HUES6 (cell line): ENCODE measurements at regions not wholly inside any gene's neighbourhood (a gene's known extent, or its start where the extent isn't known, plus 50 kb on each side); places are given as distances from the start of the nearest gene placed in this dataset.
"Not testable (repeated sequence)": the region's sequence is repeated elsewhere in the genome, so short reads cannot be mapped to it uniquely, and the experiment has no call there.

Source experiments
- H3K27ac ChIP-seq: 2 replicates; pipeline ENCODE4 v1.7.0; 2013; ENCODE audit warnings: low read depth, mild to moderate bottlenecking, low read length, inconsistent platforms
- H3K27me3 ChIP-seq: 2 replicates; pipeline ENCODE4 v1.6.1; 2013; ENCODE audit warnings: low read length; ENCODE audit not compliant: control insufficient read depth, insufficient read depth
- H3K36me3 ChIP-seq: 2 replicates; pipeline ENCODE4 v1.6.1; 2013; ENCODE audit warnings: low read length; ENCODE audit not compliant: control insufficient read depth, insufficient read depth
- H3K4me1 ChIP-seq: 2 replicates; pipeline ENCODE4 v1.6.1; 2013; ENCODE audit warnings: low read length; ENCODE audit not compliant: control insufficient read depth, insufficient read depth
- H3K4me3 ChIP-seq: 2 replicates; pipeline ENCODE4 v1.5.1; 2013; ENCODE audit warnings: low read depth, low read length
- H3K9ac ChIP-seq: one replicate; pipeline ENCODE4 v1.6.1; 2013; ENCODE audit warnings: mild to moderate bottlenecking, low read length
- H3K9me3 ChIP-seq: 2 replicates; pipeline ENCODE4 v1.6.1; 2013; ENCODE audit warnings: low read depth, low read length; ENCODE audit not compliant: control insufficient read depth, insufficient read depth

GRCh38 chr1:168474322-168474721, 69.5 kb downstream of the XCL2 start:
- no peak overlapping the region for H3K9ac ChIP-seq
- peaks cover 27% of the 10 kb centered on the region for H3K9me3 ChIP-seq
- no peak overlapping the region for H3K4me3 ChIP-seq
- H3K27ac ChIP-seq: no peak overlapping the region
- no peaks in the 10 kb centered on the region for H3K27me3 ChIP-seq
- H3K4me1 ChIP-seq: no peaks in the 10 kb centered on the region
- H3K36me3 ChIP-seq: no peaks in the 10 kb centered on the region

- Histone ChIP-seq H3K4me3 (no peak overlapping the region), H3K9me3 (peaks cover 27% of the 10 kb centered on the region), H3K4me1 (no peaks in the 10 kb centered on the region), H3K9ac (no peak overlapping the region), H3K36me3 (no peaks in the 10 kb centered on the region), H3K27me3 (no peaks in the 10 kb centered on the region), H3K27ac (no peak overlapping the region)
Observed at GRCh38 chr1:168473126-168473525, 70.7 kb downstream of the XCL2 start.

- Histone ChIP-seq H3K36me3 (no peaks in the 10 kb centered on the region), H3K4me1 (0 out of 2 replicates have a peak, but pooled peaks cover 3% of the 10 kb centered on the region), H3K9ac (no peak overlapping the region), H3K27me3 (no peaks in the 10 kb centered on the region), H3K4me3 (no peak overlapping the region), H3K27ac (no peak overlapping the region), H3K9me3 (peaks cover 27% of the 10 kb centered on the region)
Observed at GRCh38 chr1:168472223-168472622, 71.6 kb downstream of the XCL2 start.

- no peaks in the 10 kb centered on the region for H3K36me3 ChIP-seq
- H3K9ac ChIP-seq: no peak overlapping the region
- peaks cover 11% of the 10 kb centered on the region; the same call in 1 of the 2 replicates for H3K4me1 ChIP-seq
- no peak overlapping the region for H3K4me3 ChIP-seq
- no peaks in the 10 kb centered on the region for H3K27me3 ChIP-seq
- H3K9me3 ChIP-seq: peaks cover 27% of the 10 kb centered on the region
- no peak overlapping the region for H3K27ac ChIP-seq
Observed at GRCh38 chr1:168470901-168471431, 72.8 kb downstream of the XCL2 start.

GRCh38 chr1:168469690-168470089, 74.1 kb downstream of the XCL2 start:
- Histone ChIP-seq H3K9ac (no peak overlapping the region), H3K4me1 (peaks cover 11% of the 10 kb centered on the region; the same call in 1 of the 2 replicates), H3K27ac (no peak overlapping the region), H3K27me3 (no peaks in the 10 kb centered on the region), H3K4me3 (no peak overlapping the region), H3K9me3 (peaks cover 21% of the 10 kb centered on the region), H3K36me3 (no peaks in the 10 kb centered on the region)

- H3K36me3 ChIP-seq: no peaks in the 10 kb centered on the region
- H3K9ac ChIP-seq: no peak overlapping the region
- peaks cover 12% of the 10 kb centered on the region for H3K9me3 ChIP-seq
- H3K4me1 ChIP-seq: peaks cover 11% of the 10 kb centered on the region; the same call in 1 of the 2 replicates
- H3K27ac ChIP-seq: no peak overlapping the region
- no peak overlapping the region for H3K4me3 ChIP-seq
- H3K27me3 ChIP-seq: no peaks in the 10 kb centered on the region
Observed at GRCh38 chr1:168468822-168469221, 75.0 kb downstream of the XCL2 start.

- H3K4me3 ChIP-seq: no peak overlapping the region
Observed at GRCh38 chr1:168468042-168468809, 75.6 kb downstream of the XCL2 start.

GRCh38 chr1:168467452-168467851, 76.3 kb downstream of the XCL2 start:
- Histone ChIP-seq H3K27me3 (no peaks in the 10 kb centered on the region), H3K4me3 (no peak overlapping the region), H3K27ac (no peak overlapping the region), H3K9me3 (no peaks in the 10 kb centered on the region), H3K4me1 (peaks cover 11% of the 10 kb centered on the region; the same call in 1 of the 2 replicates), H3K9ac (no peak overlapping the region), H3K36me3 (no peaks in the 10 kb centered on the region)

More at GRCh38 chr1:168468042-168468809, 75.6 kb downstream of the XCL2 start:
- Histone ChIP-seq H3K36me3 (no peaks in the 10 kb centered on the region), H3K9me3 (peaks cover 7% of the 10 kb centered on the region; the same call in 1 of the 2 replicates), H3K9ac (no peak overlapping the region), H3K27ac (no peak overlapping the region), H3K27me3 (no peaks in the 10 kb centered on the region), H3K4me1 (peaks cover 11% of the 10 kb centered on the region; the same call in 1 of the 2 replicates)

GRCh38 chr1:168466714-168467131, 77.1 kb downstream of the XCL2 start:
- no peak overlapping the region for H3K27ac ChIP-seq

GRCh38 chr1:168466092-168466713, 77.6 kb downstream of the XCL2 start:
- H3K4me1 ChIP-seq: peaks cover 11% of the 10 kb centered on the region; the same call in 1 of the 2 replicates
- no peak overlapping the region for H3K9ac ChIP-seq
- no peaks in the 10 kb centered on the region for H3K36me3 ChIP-seq
- H3K9me3 ChIP-seq: peaks cover 3% of the 10 kb centered on the region; the same call in 1 of the 2 replicates
- H3K27me3 ChIP-seq: no peaks in the 10 kb centered on the region
- no peak overlapping the region for H3K4me3 ChIP-seq
- no peak overlapping the region for H3K27ac ChIP-seq

More at GRCh38 chr1:168466714-168467131, 77.1 kb downstream of the XCL2 start:
- H3K4me1 ChIP-seq: peaks cover 11% of the 10 kb centered on the region; the same call in 1 of the 2 replicates
- H3K9me3 ChIP-seq: no peaks in the 10 kb centered on the region
- no peak overlapping the region for H3K9ac ChIP-seq
- no peaks in the 10 kb centered on the region for H3K36me3 ChIP-seq
- H3K4me3 ChIP-seq: no peak overlapping the region
- no peaks in the 10 kb centered on the region for H3K27me3 ChIP-seq

GRCh38 chr1:168461108-168461507, 82.7 kb downstream of the XCL2 start:
- not testable (repeated sequence) for H3K36me3 ChIP-seq, H3K9ac ChIP-seq, H3K27me3 ChIP-seq, H3K9me3 ChIP-seq, H3K4me3 ChIP-seq, H3K4me1 ChIP-seq, H3K27ac ChIP-seq
